Central memory CD4-positive, alpha-beta T cell (primary cell): ENCODE measurements at regions not wholly inside any gene's neighbourhood (a gene's known extent, or its start where the extent isn't known, plus 50 kb on each side); places are given as distances from the start of the nearest gene placed in this dataset.

ENCODE experiments used
- DNase-seq: peaks from one replicate; pipeline ENCODE4 v3.0.0; 2022

DNA sequence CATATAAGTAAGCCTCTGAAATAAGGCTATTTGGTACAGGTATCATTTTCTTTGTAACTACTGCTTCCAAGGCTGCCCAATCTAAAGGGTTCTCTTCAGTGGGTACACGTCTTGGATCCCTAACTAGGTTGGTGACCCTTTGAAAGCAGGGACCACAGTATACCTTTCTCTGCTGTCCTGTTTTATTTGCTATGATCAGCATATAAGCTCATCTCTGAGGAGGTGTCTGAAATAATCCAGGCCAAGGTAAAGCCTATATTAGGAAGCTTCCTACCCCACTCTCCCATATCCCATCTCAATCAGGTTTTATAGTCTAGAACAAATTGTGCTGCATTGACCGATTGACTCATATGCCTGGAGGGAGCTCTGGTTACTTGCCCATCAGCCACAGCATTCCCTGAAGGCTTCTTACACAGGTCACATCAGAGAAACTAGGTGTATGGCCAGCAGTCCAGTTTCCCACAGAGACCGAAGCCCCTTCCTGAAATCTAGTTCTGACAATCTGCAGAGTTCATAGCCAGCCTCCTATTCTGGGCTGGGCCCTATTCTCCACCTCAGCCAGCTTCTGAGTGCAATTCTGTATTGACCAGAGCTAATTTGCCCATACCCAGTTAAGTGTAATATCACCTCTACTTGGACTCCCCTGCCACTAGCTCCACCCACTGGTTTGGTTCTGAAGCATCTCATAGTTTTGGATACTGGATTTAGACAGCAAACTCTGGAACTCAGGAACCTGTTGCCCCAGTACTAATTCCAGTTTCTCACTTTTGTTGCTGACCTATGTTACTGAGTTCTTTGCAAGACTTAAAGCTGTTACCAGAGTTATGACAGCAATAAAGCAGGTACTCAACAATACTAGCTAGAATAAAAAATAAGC lies 62.1 kb upstream of the ARHGAP20 start:
- no peak for DNase-seq

DNA sequence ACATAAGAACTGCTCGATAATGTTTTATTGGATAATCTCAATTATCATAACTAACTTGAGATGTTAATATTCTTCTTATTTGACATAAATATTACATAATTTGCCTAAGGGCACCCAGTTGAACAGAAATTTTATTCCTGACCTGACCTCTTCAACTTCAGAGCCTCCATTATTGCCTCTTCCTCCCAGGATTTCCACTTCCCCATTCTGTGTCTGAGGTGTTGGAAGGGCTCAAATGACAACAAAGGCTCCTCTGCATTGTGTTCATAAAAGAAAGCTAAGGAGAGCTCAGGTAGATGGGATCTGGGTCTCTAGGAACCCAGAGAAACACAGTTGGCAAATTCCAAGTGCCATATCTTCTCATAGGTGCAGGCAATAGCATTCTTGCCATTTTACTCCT lies 61.2 kb upstream of the ARHGAP20 start:
- no peak for DNase-seq

DNA sequence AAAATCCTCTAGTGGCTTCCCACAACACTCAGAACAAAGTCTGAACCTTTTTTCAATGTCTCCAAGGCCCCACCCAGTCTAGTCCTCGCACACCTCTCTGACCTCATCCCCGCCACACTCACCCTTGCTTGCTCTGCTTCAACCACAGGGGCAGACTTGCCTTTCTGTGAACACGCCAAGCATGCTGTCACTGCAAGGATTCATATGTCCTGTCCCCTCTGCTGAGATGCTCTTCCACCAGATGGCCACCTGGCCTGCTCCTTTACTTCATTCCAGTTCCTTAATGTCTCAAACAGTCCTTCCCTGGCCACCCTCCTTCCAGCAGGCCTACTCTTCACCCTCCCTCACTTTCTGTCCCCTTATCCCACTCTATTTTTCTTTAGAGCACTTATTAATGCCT lies 60.6 kb upstream of the ARHGAP20 start:
- DNase-seq = no peak

DNA sequence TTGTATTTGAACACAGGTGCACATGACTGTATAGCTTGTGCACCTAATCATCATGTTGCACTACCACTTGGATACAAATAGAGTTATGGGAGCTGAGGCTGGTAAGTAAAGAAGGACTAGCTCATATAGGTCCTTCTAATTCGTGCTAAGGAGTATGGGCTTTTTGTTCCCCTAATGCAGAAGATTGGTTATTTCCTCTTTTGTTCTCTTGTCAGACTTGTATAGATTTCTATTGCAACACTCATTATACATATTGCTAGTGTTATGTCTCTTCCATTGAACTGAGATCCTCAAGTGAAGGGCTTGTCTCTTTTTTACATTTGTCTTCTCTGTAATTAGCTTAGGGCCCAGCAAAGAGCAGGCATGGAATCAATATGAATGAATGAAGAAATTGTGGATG lies 54.1 kb upstream of the ARHGAP20 start:
- no peak for DNase-seq

DNA sequence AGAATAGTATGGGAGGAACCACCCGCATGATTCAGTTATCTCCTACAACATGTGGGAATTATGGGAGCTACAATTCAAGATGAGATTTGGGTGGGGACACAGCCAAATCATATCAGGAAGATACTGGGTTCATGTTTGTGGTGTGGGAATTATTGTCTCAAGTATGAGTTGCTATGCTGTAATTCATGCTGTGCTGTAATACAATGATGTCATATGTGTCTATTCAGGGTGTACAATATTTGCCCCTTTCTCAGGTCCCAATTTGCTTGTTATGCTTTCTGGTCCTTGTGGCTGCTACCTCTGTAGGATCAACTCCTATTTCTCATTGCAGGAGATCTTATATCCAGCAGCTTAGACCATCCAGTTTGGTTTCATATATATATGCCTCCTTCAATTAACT lies 52.2 kb upstream of the ARHGAP20 start:
- no peak for DNase-seq

DNA sequence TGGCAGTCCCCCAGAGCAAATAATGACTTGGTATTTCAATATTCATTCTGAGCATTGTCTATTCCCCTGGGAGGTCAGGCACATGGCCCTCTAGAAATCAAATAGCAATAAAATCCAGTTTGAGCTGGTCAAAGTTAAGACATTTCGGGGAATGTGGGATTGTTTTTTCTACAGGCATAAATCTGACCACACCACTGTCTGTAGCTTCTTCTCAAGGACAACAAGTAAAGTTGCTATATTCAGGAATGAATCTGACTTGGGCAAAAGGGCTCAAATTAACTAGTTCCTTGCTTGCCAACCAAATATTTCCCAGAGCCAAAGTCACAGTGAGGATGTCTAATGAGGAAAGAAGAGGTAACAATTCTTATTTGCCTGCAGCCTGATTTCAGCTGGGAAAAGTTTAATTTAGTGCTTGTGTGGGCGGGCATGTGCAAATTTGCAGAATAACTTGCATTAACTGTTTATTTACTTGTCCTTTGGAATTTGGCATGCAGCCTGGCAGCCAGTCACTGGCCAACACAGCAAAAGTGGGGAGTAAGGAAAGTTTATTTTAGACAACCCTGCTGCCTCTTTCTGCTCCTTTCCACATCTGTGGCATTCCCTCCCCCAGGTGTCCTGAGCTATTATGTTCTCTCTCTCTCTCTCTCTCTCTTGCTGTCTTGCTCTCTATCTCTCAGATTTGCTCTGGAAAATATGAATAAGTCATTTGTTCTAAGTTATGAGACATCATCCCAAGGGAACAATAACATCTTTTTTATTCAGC lies 51.2 kb upstream of the ARHGAP20 start:
- no peak for DNase-seq

DNA sequence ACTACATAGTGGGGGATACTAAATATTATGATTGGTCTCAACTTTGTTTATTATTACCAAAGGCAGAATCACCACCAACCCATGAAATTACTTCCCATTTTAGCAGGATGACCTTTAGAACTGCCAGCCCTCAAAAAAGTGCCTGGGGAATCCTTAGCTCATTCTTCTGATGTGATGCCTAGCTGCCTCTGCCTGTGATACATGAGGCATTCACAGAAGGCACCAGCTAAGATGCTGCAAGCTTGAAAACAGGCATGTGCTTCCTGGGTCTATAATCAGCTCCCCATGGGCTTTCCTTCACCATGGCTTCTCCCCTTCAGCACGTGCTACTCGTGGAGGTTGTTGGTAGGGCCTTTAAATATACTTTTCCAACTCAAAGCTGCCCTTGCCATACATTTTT lies 50.4 kb upstream of the ARHGAP20 start:
- DNase-seq = no peak
